GM21423 (cell line): ENCODE measurements at regions not wholly inside any gene's neighbourhood (a gene's known extent, or its start where the extent isn't known, plus 50 kb on each side); places are given as distances from the start of the nearest gene placed in this dataset.

Source experiments
- ATAC-seq: cut with Tn5 transposase; IDR thresholded peaks from one replicate; pipeline ENCODE4 v1.9.1; 2021; ENCODE audit warnings: mild to moderate bottlenecking, moderate library complexity; ENCODE audit not compliant: unreplicated experiment

DNA sequence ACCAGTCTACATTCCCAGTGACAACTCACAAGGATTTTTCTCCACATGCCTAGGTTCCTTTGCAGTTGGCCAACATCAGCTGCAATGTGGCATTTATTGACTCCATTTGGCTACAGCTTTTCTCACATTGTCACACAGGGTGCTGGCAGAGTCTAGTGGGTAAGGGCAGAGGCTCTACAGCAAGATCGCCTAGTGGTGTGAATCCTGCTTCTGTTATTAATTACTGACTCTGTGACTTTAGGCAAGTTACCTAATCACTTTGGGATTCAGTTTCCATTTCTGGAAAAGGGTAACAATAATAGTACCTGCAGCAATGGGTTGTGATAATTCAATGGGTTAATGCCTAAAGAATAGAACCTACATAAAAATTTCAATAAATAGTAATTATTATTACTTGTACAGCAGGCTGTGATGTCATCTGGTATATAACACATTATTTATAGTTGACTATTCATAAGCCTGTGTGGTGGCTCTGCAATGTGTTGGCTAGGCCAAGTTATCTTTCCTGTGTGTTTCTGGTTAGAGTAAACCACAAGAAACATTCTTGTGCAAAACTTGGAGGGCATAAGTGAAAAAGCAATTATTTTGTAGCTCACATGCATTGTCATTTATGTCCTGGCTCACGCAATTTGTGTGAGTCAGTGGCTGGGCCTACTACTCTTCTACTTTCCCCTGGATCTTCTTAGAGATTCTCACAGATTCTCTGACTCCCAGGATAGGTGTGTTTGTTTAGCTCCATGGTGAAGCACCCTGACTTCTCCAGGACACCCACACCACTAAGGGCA lies 59.5 kb downstream of the PTGS2 start:
- no peak for ATAC-seq

DNA sequence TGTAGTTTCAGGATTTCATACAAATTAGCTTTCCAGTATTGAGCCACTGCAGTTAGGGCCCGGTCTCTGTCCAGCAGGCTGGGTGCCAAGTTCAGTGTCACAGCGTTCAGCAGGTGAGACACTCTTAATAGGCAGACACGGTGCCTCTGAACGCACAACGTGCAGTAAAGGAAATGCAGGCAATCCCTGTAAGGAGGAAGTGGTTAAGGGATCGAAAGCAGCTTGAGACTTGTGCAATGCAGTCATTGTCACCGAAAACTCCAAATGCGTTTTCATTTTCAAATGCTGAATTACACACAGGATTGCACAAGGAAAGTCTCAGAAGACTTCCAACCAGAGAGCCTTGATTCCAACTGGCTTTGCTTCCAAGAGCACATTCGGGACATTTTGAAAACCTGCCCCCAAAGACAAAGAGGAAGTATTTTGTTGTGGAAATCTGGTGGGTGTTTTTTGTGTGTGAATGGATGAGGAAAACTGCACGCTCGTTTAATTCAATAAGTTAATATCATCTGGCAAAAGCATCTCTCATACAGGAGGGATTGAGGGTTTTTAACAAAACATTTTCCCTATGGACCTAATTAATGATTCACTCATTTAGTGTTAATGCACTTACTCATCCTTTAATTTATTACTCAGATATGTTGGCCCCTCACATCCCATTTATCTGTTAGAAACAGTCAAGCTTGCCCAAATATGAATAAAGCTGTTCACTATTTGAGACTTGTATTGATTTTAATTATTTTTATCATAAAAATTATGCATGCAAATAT lies 61.6 kb downstream of the PTGS2 start:
- ATAC-seq, result peak; percentile 99

DNA sequence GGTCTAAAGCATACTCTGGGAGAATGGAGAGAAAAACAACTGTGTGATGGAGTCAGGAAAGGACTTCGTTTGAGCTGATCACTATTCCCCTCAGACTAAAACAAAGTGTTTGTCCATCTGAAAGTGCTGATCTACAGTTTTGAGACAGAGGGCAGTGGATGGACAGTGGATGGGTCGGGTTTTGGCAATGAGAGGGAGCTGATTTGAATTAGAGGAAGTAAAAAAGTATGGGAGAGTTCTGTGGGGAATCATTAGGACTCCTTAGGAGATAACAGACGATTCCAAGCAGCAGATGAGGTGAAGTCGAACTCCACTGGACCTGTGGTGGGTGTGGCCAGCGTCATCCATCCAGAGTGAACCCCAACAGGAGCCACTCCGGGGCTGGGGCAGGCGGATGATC lies 62.3 kb downstream of the PTGS2 start:
- peak; percentile 3 for ATAC-seq

DNA sequence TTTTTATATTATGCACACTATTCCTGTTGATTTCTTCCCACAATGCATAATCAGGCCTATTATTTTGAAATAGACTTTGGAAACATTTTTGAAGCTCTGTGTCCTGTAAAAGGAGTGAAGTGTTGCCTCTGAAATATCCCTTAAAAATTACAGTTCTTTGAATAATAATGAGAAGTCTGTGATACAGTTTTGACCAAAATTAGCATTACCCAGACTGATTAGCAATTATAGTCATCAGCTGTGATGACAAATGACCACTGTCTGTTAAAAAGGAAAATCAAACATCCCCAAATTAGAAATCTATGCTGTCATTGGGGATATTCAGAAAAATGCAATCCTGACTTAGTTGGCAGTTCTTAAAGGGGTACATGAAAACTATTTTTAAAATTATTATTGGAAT lies 63.7 kb downstream of the PTGS2 start:
- no peak for ATAC-seq

DNA sequence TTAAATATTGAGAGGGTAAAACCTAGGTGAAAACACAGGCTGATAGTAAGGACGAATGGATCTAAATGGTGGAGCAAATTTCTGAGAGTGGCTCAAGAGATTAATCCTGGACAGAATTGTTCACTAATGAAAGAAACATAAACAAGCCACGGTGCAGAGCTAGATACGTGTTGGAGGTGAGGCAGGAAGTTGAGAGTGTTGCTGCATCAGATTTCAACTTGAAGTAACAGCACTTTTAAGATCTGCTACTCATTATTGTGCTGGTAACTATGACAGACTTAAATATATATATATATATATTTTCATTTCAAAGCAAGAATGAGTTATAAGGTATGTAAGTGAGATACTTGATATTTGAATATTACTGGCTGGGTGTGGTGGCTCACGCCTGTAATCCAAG lies 64.9 kb downstream of the PTGS2 start:
- no peak for ATAC-seq

DNA sequence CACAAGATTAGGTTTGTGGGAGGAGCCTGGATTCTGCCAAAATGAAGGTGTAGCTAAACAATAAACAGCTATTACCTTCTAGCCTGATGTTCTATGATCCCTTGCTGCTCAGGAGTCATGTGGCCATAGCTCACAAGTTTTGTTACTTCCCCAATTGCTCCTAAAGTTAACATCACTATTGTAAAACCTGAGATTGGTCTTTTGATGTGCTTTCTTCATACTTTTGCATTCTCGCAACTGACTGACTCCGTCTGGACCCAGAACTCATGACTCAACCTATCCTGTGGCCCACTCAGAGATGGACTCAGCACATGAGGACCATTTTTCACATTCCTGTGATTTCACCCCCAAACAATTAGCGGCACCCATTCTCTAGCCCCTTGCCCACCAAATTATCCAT lies 69.1 kb downstream of the PTGS2 start:
- no peak for ATAC-seq

DNA sequence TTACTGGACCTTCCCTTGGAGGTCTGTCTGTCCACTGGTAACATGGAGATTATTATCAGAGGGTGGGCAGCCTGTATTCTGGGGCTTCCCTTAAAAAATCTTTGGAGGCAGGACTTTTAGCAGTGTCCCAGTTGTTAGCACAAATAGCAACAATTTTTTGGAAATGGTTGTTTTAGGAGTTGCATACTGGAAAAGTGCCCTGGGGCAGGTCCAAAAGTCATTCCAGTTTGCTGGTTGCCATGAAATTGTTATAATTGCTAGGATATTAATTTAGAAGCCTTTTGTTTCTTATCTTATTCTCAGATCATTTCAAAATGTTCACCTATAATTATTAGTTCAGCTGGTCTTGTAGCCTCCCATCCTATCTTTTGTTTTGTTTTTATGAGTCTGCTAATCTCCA lies 71.0 kb downstream of the PTGS2 start:
- ATAC-seq, result no peak

DNA sequence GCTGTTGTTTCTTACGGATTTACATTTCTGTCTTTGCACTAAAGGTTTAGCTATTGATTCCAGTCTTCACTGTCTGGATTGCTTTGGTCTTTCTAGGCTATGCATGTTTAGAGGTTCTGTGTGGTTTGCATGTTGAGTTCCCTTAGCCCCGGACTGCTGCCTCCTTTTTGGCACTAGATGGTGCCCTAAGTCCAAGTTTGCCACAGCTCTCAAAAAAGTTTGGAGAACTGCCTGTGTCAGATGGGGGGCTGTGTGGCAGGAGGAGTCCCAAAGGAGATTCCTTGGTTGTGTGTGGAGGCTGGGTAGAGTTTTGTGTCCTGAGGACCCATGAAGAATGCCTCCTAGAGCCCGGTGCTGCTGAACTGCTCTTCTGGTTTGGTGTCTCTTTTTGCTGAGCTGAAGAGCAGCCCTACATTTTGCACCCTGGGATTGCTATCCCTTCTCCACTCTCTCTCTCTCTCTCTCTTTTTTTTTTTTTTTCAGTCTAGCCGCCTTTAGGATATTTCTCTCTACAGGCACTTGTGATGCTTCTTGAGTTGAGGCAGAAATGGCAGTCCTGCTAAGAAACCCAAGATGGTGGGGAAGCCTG lies 74.4 kb downstream of the PTGS2 start:
- ATAC-seq, result peak; percentile 62

DNA sequence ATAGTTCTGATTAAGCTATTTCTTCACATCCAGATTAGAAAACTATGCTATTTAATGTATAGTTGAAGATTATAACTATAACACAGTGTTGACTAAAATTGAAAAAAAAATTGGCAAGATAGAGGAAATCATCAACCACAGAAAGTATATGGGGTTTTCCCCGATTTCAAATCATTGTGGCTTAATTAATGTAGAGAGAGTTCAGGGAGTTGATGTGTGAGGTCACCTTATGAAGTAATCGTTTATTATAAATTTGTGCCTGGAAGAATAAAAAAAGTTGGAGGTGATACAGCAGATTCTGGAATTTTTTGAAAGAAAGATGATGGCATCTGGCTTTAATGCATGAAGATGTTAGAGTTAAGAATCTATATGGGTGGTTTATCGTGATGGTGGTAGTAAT lies 84.3 kb downstream of the PTGS2 start:
- no peak for ATAC-seq

DNA sequence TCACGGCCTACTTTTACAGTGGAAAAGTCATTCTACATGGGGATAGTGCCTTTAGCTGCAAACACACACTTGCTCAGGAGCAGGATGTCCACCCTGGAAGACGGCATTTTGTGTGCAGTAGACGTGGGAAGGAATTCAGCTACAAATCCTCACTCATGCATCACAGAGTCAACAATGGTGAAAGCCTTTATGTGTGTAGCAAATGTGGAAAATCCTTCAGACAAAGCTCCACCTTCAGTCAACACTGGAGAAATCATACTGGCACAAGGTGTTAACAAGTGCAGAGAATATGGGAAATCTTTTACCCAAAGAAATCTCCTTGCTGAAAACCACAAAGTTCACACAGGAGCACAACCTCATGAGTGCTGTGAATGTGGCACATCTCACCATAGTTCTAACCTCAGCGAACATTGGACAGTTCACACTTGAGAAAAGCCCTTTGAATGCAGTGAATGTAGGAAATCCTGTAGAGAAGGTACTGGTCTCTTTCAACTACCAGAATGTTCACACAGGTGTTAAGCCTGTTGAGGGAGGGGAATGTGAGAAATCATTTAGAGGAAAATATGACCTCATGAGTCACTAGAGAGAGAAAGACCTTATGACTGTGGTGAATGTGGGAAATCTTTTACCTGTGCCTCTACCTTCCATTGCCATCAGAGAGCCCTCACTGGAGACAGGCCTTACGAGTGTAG lies 101.8 kb downstream of the PTGS2 start:
- no peak for ATAC-seq

DNA sequence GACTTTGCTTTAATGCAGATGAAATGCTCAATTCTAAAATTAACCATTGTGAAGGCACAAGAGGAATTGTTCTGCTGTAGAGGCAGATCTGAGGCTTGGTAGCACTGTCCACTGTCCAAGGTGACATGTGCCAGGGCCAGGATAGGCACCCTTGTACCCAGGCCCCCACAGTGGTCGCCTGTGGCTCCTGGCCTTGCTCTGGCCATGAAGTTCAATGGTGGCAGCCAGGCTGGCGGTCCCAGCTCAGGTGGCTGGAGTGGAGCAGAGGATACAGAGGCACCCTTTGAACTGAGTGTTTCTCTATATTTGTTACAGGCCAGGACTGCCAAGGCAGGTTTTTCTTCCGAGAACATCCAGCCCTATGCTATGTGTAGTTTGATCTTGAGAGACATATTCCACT lies 102.6 kb downstream of the PTGS2 start:
- ATAC-seq, result no peak

DNA sequence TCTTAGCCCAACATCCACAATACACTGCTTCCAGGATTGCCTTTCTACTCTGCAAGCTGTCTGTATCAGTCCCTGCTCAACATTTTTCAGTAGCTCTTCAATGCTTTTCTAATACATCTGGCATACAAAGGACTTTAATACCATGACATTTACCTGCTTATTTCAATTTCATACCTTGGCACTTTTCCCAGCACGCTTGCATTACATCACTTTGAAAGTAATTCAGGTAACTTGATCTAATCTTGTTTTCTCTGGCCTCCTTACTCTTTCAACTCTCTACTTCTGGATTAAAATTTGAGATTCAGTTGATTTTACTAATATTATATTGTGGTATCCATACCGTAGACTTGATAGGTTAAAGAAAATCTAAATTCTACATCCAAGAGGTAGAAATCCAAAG lies 103.0 kb downstream of the PTGS2 start:
- ATAC-seq, result no peak

DNA sequence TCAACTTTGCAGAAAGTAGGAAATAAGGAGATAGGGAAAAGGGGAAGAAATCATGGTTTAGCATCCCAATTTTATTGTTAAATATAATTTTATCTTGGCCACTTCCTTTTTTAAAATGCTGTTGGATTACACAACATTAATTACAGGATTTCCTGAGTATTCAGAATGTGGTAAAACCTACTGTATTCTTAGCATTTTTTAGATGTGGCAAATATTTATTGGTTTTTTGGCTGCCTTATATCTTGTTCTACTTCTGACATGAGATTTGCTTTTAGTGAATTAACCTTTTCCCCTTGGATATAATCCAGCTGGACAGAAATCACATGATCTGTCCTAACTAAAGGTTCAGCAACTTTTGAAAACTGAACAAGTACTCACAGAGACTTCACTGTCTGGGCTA lies 104.9 kb downstream of the PTGS2 start:
- ATAC-seq, result no peak

DNA sequence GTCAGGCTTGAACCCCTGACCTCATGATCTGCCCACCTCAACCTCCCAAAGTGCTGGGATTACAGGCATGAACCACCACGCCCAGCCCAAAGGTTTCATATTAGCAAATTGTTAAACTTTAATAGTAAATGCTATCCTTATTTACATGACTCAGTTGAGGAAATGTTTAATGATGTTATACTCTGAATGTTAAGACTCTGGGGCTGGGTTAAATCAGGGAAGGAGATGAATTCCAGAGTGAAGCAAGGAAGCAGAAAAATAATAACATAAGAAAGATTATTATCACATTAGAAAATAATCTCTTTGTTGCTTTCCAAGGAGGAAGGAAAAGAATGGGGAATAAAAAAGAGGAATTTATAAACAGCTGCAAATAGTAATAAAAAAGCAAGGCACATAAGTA lies 105.3 kb downstream of the PTGS2 start:
- no peak for ATAC-seq

DNA sequence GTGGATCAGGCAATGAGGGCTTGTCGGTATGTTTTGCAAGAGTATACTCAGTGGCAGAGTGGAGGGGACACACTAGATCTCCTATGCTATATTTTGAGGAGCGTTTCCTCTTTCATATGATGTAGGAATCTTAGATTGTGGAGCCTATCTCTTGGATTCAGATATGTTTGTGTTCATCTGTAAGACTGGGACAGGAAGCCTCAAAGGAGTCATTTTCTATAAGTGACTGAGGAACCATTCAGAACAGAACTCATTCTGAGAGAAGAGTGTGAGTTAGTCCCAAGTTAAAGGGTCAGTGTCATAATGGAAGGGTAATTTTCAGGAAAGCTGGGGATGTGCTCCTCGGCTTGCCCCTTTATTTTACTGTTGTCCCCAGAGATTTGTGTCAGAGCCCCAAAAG lies 107.7 kb downstream of the PTGS2 start:
- ATAC-seq, result no peak

DNA sequence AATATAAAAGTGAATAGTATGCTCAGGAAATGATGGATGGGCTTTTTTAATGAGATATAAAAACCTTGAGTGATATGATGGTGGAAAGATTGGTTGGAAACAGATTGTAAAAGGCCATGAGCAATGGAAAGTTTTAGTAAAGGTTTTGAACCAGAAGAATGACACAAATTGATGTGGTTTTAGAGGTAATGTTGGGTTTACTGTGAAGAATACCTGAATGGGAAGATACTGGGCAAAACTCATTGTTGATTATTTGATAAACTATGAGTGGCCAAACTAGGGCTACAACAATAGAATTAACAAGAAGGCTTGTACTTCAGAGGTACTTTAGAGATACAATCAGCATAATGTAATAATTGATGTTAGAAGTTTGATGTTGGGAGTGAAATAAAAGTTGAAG lies 108.5 kb downstream of the PTGS2 start:
- no peak for ATAC-seq

DNA sequence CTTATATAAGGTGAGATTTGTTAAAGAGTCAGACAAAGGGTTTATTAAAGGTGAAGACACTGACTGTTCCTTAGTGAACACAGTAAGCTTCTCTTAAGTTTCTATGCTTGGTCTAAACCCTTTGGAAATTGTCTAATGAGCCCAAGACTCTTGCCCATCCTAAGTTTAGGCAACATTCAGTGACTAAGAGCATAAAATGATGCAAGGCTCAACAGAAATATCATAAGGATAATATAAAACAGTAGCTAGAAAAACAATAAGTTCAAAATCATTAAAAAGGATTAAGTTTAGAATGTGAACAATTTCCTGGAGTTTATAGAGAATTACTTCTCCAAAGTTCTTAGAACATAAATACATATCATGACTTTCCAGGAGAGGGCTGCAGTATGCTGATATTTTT lies 108.9 kb upstream of the PDC start:
- no peak for ATAC-seq

DNA sequence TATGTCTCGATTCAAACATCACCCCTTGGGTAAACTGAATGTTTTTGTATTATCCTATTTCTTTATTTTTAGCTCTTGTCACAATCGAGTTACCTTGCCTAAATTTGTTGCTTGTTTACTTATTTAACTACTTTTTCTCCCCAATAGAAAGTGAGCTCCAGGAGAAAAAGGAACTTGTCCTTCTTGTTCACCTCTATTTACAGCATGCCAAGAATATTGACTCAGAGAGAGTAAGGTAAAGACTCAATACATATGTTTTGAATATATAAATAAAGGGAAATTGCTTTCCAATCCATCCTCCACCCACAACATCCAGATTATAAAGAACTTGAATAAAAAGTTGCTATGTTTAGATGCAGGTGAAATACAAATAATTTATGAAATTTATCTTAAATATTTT lies 107.3 kb upstream of the PDC start:
- ATAC-seq, result no peak

DNA sequence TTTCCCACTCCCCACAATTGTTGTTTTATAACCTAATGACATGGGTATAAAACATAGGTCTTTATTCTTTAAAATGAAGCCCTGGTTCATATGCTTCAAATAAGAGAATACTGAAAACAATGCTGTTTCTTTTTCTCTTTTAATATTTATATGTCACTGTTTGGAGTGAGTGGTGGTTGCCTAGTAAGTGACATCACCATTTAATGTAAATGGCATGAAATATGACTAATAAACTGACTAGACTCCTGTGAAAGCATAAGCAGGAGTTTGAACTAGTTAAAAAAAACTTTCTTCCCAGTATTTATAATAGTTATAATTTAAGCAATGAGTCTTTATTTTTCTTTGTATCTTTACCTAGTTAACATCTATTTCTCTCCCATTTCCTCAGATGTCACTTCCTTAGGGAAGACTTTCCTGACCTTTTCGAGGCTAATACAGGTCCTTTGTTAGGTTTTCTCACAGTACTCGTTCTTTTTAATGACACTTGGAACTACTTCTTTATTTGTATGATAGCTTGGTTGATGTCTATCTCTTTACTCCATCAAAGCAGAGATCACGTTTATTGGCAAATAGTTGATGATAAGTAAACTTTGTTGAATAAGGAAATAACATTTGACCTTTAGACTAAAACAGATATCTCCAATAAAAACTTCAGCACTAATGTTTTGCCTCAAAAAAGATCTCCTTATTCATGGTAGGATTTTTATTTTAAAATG lies 105.4 kb upstream of the PDC start:
- ATAC-seq, result no peak

DNA sequence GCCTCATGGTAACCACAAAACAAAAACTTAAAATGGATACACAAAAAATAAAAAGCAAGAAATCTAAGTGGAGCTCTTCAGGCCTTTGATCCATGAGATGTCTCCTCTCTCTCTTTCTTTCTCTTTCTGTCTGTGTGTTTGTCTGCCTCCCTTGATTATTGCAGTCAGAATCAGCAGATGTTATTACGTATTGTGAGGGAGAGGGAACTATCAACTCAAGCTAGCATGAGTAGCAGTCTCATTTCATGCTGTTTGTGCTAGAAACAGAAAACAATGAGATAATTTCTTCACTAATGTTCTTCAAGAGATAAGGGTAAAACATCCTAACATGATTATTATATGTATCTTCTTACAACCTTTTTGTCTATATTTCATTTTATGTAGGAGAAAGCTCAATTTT lies 103.7 kb upstream of the PDC start:
- no peak for ATAC-seq

DNA sequence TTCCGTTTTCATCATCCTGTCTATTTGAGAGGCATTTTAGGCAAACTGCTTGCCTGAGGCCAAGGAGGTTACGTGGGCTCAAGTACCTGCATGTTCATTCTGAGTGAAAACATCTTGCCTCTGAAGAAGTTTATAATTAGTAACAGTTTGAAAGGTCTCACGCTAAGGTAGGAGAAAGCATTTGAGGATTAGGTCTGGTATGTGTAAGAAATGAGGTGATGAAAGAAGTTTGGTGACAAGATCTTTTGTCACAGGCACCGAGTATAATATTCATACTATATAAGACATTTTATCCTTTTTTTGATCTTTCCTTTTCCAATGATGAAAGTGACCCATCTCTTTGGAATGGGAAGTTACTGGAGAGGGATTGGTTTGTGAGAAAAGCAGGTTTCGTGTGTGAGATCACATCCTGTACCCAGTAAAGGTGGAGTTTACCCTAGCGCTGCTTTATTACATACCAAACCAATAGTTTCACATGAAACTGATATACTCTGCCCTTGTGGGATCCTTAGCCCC lies 98.7 kb upstream of the PDC start:
- no peak for ATAC-seq
